HEK293 (cell line): ENCODE measurements at regions not wholly inside any gene's neighbourhood (a gene's known extent, or its start where the extent isn't known, plus 50 kb on each side); places are given as distances from the start of the nearest gene placed in this dataset.

Experiments used
- CTCF ChIA-PET: fragments of 350-600 bp; formaldehyde crosslinking; extraction: SDS; loops from one replicate; lab custom pipeline; 2021; ENCODE audit warnings: antibody characterized with exemption; lab: Yijun Ruan, JAX
- POLR2A ChIA-PET: fragments of 300-600 bp; formaldehyde crosslinking; extraction: SDS; loops from one replicate; lab custom pipeline; 2020; ENCODE audit warnings: antibody characterized with exemption, inconsistent platforms; lab: Yijun Ruan, JAX
- H3K27ac ChIP-seq: fragments of 200-500 bp; sonication (Bioruptor generic); 2 replicates; pipeline ENCODE4 v1.5.1; 2014; ENCODE audit warnings: low read depth, low read length, control low read depth, inconsistent platforms; ENCODE audit errors: extremely low read depth
- H3K36me3 ChIP-seq, 2 experiments: fragments of 200-500 bp in 1 of 2; sonication (Bioruptor generic) in 1 of 2; 1 replicate in 1 of 2; 2 replicates in 1 of 2; pipeline ENCODE4 v1.5.1; 2014 to 2017; ENCODE audit warnings: inconsistent platforms in 2 of 2, low read length in 2 of 2; ENCODE audit not compliant: control insufficient read depth in 2 of 2, insufficient read depth in 1 of 2
- H3K4me1 ChIP-seq: fragments of 200-500 bp; sonication (Bioruptor generic); 2 replicates; pipeline ENCODE4 v1.5.1; 2014; ENCODE audit warnings: mild to moderate bottlenecking, low read length, inconsistent platforms; ENCODE audit not compliant: control insufficient read depth, insufficient read depth
- H3K4me3 ChIP-seq: 2 replicates; pipeline ENCODE4 v1.5.1; 2011; ENCODE audit warnings: low read depth, mild to moderate bottlenecking, control low read depth, low read length, moderate library complexity
- H3K9me3 ChIP-seq: fragments of 200-500 bp; sonication (Bioruptor generic); 2 replicates; pipeline ENCODE4 v1.5.1; 2014; ENCODE audit warnings: low read depth, low read length, inconsistent platforms; ENCODE audit not compliant: control insufficient read depth, insufficient read depth
- BCL11A ChIP-seq: fragments of 450-650 bp; formaldehyde crosslinking; IDR thresholded peaks from 2 replicates; pipeline ENCODE4 v1.5.1; 2016; ENCODE audit warnings: low read depth, missing biosample characterization, missing genetic modification characterization
- GLI4 ChIP-seq: fragments of 450-650 bp; formaldehyde crosslinking; IDR thresholded peaks from 2 replicates; pipeline ENCODE4 v1.5.1; 2016; ENCODE audit warnings: missing biosample characterization, missing genetic modification characterization
- TCF7L2 ChIP-seq: IDR thresholded peaks from 2 replicates; pipeline ENCODE4 v1.6.1; 2011; ENCODE audit warnings: low read depth, mild to moderate bottlenecking, inconsistent platforms, low read length, moderate library complexity, borderline replicate concordance
- ZNF2 ChIP-seq: fragments of 450-650 bp; formaldehyde crosslinking; IDR thresholded peaks from 2 replicates; pipeline ENCODE4 v1.5.1; 2016; ENCODE audit warnings: missing biosample characterization, missing genetic modification characterization
- ZNF223 ChIP-seq: fragments of 450-650 bp; formaldehyde crosslinking; IDR thresholded peaks from 2 replicates; pipeline ENCODE4 v1.5.1; 2016; ENCODE audit warnings: missing biosample characterization, missing genetic modification characterization
- ZNF366 ChIP-seq: fragments of 450-650 bp; formaldehyde crosslinking; conservative IDR thresholded peaks from 2 replicates; pipeline ENCODE4 v1.5.1; 2016; ENCODE audit warnings: missing biosample characterization, missing genetic modification characterization
- ZNF514 ChIP-seq: fragments of 450-650 bp; formaldehyde crosslinking; IDR thresholded peaks from 2 replicates; pipeline ENCODE4 v1.5.1; 2016; ENCODE audit warnings: missing biosample characterization, missing genetic modification characterization
- ZNF548 ChIP-seq: fragments of 450-650 bp; formaldehyde crosslinking; IDR thresholded peaks from 2 replicates; pipeline ENCODE4 v1.5.1; 2016; ENCODE audit warnings: missing biosample characterization, missing genetic modification characterization
- ZNF596 ChIP-seq: fragments of 450-650 bp; IDR thresholded peaks from 2 replicates; pipeline ENCODE4 v1.5.0; 2018; ENCODE audit warnings: missing biosample characterization, mild to moderate bottlenecking, missing genetic modification characterization, moderate library complexity
- ZNF623 ChIP-seq: fragments of 450-650 bp; formaldehyde crosslinking; IDR thresholded peaks from 2 replicates; pipeline ENCODE4 v1.5.1; 2016; ENCODE audit warnings: missing biosample characterization, missing genetic modification characterization
- ZSCAN16 ChIP-seq: fragments of 450-650 bp; formaldehyde crosslinking; IDR thresholded peaks from 2 replicates; pipeline ENCODE4 v1.5.1; 2016; ENCODE audit warnings: missing biosample characterization, missing genetic modification characterization
- ZSCAN30 ChIP-seq: fragments of 450-650 bp; IDR thresholded peaks from 2 replicates; pipeline ENCODE4 v1.5.1; 2018; ENCODE audit warnings: missing biosample characterization, mild to moderate bottlenecking, missing genetic modification characterization, moderate library complexity
- TF ChIP-seq, protein P1 (sequence below): fragments of 450-650 bp; formaldehyde crosslinking; IDR thresholded peaks from 2 replicates; pipeline ENCODE4 v1.5.1; 2016; ENCODE audit warnings: missing biosample characterization, missing genetic modification characterization, low read depth
- TF ChIP-seq, protein P2 (sequence below): sonication (generic); formaldehyde crosslinking; IDR thresholded peaks from 2 replicates; pipeline ENCODE4 v1.8.1; 2022; ENCODE audit warnings: mild to moderate bottlenecking, moderate library complexity, missing genetic modification reagents
- TF ChIP-seq, protein P3 (sequence below): fragments of 450-650 bp; formaldehyde crosslinking; IDR thresholded peaks from 2 replicates; pipeline ENCODE4 v1.5.1; 2016; ENCODE audit warnings: missing biosample characterization, missing genetic modification characterization
- TF ChIP-seq, protein P4 (sequence below): fragments of 450-650 bp; formaldehyde crosslinking; conservative IDR thresholded peaks from 2 replicates; pipeline ENCODE4 v1.5.1; 2016; ENCODE audit warnings: low read depth, missing biosample characterization, missing genetic modification characterization

DNA sequence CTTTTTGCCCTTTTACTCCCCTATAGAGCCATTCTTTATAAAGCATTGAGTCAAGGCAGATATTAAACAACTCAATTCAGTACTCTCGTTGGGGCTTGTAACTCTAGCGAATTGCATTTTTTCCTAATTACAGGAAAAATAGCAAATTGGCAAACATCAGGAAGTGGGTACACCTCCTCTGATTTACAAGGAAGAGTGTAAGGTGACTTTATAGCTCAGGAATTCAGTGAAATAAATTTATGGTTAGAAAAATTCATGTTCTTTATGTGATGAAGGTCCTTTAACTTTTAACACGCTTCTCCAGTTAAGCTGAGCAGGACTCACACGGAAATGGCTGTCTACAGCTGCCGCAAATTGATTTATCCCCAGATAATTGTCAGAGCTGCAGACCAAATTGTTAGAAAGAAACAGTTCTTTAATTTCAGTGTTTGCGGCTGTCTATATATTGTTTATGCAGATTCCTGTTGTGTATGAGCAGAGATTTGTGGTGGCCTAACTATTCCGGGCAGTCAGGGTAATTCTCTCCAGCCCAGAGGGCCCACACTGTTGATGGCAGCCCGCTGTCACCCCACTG lies 151.1 kb upstream of the MKI67 start:
- POLR2A ChIA-PET, result no interaction called here
- no peak overlapping the region for H3K4me3 ChIP-seq
- no peaks in the 10 kb centered on the region for H3K9me3 ChIP-seq
- TF ChIP-seq TCF7L2, result no peak
- no peak for TF ChIP-seq ZSCAN30 (tag by site-specific recombination)
- TF ChIP-seq ZNF596 (tag by site-specific recombination), result no peak
- TF ChIP-seq ZNF514, result no peak
- TF ChIP-seq ZSCAN16 (tag by site-specific recombination), result no peak
- no peak for TF ChIP-seq GLI4 (tag by site-specific recombination)
- no peak for TF ChIP-seq BCL11A (tag by site-specific recombination)
- no peak for TF ChIP-seq ZNF366 (tag by site-specific recombination)
- TF ChIP-seq, protein P1, sequence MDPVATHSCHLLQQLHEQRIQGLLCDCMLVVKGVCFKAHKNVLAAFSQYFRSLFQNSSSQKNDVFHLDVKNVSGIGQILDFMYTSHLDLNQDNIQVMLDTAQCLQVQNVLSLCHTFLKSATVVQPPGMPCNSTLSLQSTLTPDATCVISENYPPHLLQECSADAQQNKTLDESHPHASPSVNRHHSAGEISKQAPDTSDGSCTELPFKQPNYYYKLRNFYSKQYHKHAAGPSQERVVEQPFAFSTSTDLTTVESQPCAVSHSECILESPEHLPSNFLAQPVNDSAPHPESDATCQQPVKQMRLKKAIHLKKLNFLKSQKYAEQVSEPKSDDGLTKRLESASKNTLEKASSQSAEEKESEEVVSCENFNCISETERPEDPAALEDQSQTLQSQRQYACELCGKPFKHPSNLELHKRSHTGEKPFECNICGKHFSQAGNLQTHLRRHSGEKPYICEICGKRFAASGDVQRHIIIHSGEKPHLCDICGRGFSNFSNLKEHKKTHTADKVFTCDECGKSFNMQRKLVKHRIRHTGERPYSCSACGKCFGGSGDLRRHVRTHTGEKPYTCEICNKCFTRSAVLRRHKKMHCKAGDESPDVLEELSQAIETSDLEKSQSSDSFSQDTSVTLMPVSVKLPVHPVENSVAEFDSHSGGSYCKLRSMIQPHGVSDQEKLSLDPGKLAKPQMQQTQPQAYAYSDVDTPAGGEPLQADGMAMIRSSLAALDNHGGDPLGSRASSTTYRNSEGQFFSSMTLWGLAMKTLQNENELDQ (tag by site-specific recombination), result no peak
- TF ChIP-seq, protein P2, sequence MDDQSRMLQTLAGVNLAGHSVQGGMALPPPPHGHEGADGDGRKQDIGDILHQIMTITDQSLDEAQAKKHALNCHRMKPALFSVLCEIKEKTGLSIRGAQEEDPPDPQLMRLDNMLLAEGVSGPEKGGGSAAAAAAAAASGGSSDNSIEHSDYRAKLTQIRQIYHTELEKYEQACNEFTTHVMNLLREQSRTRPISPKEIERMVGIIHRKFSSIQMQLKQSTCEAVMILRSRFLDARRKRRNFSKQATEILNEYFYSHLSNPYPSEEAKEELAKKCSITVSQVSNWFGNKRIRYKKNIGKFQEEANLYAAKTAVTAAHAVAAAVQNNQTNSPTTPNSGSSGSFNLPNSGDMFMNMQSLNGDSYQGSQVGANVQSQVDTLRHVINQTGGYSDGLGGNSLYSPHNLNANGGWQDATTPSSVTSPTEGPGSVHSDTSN (CRISPR knock-in tag), result no peak
- TF ChIP-seq ZNF2, result no peak
- TF ChIP-seq, protein P3, sequence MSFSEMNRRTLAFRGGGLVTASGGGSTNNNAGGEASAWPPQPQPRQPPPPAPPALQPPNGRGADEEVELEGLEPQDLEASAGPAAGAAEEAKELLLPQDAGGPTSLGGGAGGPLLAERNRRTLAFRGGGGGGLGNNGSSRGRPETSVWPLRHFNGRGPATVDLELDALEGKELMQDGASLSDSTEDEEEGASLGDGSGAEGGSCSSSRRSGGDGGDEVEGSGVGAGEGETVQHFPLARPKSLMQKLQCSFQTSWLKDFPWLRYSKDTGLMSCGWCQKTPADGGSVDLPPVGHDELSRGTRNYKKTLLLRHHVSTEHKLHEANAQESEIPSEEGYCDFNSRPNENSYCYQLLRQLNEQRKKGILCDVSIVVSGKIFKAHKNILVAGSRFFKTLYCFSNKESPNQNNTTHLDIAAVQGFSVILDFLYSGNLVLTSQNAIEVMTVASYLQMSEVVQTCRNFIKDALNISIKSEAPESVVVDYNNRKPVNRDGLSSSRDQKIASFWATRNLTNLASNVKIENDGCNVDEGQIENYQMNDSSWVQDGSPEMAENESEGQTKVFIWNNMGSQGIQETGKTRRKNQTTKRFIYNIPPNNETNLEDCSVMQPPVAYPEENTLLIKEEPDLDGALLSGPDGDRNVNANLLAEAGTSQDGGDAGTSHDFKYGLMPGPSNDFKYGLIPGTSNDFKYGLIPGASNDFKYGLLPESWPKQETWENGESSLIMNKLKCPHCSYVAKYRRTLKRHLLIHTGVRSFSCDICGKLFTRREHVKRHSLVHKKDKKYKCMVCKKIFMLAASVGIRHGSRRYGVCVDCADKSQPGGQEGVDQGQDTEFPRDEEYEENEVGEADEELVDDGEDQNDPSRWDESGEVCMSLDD (tag by site-specific recombination), result no peak
- TF ChIP-seq ZNF223 (tag by site-specific recombination), result no peak
- TF ChIP-seq, protein P4, sequence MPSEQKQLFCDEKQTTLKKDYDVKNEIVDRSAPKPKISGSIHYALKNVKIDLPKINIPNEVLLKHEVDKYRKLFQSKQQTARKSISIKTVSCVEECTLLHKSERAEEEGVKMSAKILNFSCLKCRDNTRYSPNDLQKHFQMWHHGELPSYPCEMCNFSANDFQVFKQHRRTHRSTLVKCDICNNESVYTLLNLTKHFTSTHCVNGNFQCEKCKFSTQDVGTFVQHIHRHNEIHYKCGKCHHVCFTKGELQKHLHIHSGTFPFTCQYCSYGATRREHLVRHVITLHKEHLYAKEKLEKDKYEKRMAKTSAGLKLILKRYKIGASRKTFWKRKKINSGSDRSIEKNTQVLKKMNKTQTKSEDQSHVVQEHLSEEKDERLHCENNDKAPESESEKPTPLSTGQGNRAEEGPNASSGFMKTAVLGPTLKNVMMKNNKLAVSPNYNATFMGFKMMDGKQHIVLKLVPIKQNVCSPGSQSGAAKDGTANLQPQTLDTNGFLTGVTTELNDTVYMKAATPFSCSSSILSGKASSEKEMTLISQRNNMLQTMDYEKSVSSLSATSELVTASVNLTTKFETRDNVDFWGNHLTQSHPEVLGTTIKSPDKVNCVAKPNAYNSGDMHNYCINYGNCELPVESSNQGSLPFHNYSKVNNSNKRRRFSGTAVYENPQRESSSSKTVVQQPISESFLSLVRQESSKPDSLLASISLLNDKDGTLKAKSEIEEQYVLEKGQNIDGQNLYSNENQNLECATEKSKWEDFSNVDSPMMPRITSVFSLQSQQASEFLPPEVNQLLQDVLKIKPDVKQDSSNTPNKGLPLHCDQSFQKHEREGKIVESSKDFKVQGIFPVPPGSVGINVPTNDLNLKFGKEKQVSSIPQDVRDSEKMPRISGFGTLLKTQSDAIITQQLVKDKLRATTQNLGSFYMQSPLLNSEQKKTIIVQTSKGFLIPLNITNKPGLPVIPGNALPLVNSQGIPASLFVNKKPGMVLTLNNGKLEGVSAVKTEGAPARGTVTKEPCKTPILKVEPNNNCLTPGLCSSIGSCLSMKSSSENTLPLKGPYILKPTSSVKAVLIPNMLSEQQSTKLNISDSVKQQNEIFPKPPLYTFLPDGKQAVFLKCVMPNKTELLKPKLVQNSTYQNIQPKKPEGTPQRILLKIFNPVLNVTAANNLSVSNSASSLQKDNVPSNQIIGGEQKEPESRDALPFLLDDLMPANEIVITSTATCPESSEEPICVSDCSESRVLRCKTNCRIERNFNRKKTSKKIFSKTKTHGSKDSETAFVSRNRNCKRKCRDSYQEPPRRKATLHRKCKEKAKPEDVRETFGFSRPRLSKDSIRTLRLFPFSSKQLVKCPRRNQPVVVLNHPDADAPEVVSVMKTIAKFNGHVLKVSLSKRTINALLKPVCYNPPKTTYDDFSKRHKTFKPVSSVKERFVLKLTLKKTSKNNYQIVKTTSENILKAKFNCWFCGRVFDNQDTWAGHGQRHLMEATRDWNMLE (tag by site-specific recombination), result no peak
- no peak for TF ChIP-seq ZNF623
- no peak for TF ChIP-seq ZNF548 (tag by site-specific recombination)
- TF ChIP-seq, all 188 proteins: peak for 0
- Histone ChIP-seq H3K36me3 (no peaks in the 10 kb centered on the region), H3K4me1 (0 out of 2 replicates have a peak, but pooled peaks cover 3% of the 10 kb centered on the region), H3K27ac (no peak overlapping the region)
- CTCF ChIA-PET, result interaction anchor here (0.8 kb wide), 1 partner anchor 13 kb away, joined by 3 read pairs; no protein-coding TSS in a partner anchor
